ENCODE measurements at regions not wholly inside any gene's neighbourhood (a gene's known extent, or its start where the extent isn't known, plus 50 kb on each side); places are given as distances from the start of the nearest gene placed in this dataset.

GRCh38 chr17:34413443-34414119 is 50.5 kb upstream of the CCL1 start:
- TF ChIP-seq CTCF (IDR thresholded peaks at IDR 0.05; ENCODE audit: borderline replicate concordance, extremely low read depth, insufficient read depth) = no peak
- no peak for FAIRE-seq
- Histone ChIP-seq H3K27me3 (ENCODE audit: control insufficient read depth, insufficient read depth, low read length) (no peaks in the 10 kb centered on the region), H3K27ac (ENCODE audit: low read depth in 2 of 2, low read length in 2 of 2) (no peak overlapping the region), H3K4me1 (ENCODE audit: control insufficient read depth in 2 of 3, insufficient read depth in 2 of 3, low read depth in 1 of 3, low read length in 3 of 3) (no peaks in the 10 kb centered on the region), H3K9me3 (ENCODE audit: control insufficient read depth in 2 of 3, insufficient read depth in 1 of 3, low read length in 3 of 3) (no peaks in the 10 kb centered on the region), H3K36me3 (ENCODE audit: control insufficient read depth in 2 of 3, insufficient read depth in 3 of 3, low read length in 3 of 3) (no peaks in the 10 kb centered on the region), H3K4me3 (ENCODE audit: low read length in 3 of 3) (no peak overlapping the region), H3K9ac (ENCODE audit: low read length in 3 of 3) (no peak overlapping the region)
- intact Hi-C loops (cut with DNase I) = no loop called here
- DNase-seq = no peak

GRCh38 chr17:34412965-34413441 is 50.0 kb upstream of the CCL1 start:
- DNase-seq (no peak), FAIRE-seq (no peak)
- Histone ChIP-seq H3K27me3 (ENCODE audit: control insufficient read depth, insufficient read depth, low read length) (no peaks in the 10 kb centered on the region), H3K36me3 (ENCODE audit: control insufficient read depth in 2 of 3, insufficient read depth in 3 of 3, low read length in 3 of 3) (no peaks in the 10 kb centered on the region), H3K27ac (ENCODE audit: low read depth in 2 of 2, low read length in 2 of 2) (no peak overlapping the region), H3K9ac (ENCODE audit: low read length in 3 of 3) (no peak overlapping the region), H3K4me3 (ENCODE audit: low read length in 3 of 3) (no peak overlapping the region), H3K9me3 (ENCODE audit: control insufficient read depth in 2 of 3, insufficient read depth in 1 of 3, low read length in 3 of 3) (no peaks in the 10 kb centered on the region), H3K4me1 (ENCODE audit: control insufficient read depth in 2 of 3, insufficient read depth in 2 of 3, low read depth in 1 of 3, low read length in 3 of 3) (no peaks in the 10 kb centered on the region)
- intact Hi-C loops (cut with DNase I) = no loop called here
- no peak for TF ChIP-seq CTCF (IDR thresholded peaks at IDR 0.05; ENCODE audit: borderline replicate concordance, extremely low read depth, insufficient read depth)
